GM21528 (cell line): ENCODE measurements at regions not wholly inside any gene's neighbourhood (a gene's known extent, or its start where the extent isn't known, plus 50 kb on each side); places are given as distances from the start of the nearest gene placed in this dataset.

Experiments
- ATAC-seq: cut with Tn5 transposase; IDR thresholded peaks from one replicate; pipeline ENCODE4 v1.9.1; 2021; ENCODE audit warnings: mild to moderate bottlenecking, moderate library complexity; ENCODE audit not compliant: unreplicated experiment, low FRiP score

DNA sequence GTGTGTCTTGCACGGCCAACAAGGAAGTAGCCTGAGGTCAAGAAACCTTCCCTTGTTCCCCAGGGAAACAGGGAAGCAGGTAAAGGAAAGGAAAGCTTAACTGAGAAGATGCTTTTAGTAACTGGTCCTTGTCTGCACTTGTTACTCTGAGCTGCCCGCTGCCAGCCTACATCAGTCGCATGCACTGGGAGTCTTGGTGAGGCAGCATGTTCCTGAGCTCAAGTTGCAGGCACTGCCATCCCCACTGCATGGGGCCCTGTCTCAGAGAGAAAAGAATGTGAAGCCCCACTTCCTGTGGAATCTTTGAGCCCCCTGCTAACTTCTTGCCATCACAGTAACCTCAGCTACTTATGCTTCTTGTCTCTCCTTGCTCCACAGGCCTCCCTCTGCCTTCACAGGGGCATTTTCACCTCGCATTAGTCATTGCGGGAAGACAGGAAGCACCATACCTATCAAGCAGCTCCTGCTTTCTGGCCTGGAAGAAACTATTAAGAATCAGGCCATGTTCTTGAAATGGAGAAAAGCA lies 344.1 kb upstream of the ADAMTSL1 start:
- no peak for ATAC-seq

DNA sequence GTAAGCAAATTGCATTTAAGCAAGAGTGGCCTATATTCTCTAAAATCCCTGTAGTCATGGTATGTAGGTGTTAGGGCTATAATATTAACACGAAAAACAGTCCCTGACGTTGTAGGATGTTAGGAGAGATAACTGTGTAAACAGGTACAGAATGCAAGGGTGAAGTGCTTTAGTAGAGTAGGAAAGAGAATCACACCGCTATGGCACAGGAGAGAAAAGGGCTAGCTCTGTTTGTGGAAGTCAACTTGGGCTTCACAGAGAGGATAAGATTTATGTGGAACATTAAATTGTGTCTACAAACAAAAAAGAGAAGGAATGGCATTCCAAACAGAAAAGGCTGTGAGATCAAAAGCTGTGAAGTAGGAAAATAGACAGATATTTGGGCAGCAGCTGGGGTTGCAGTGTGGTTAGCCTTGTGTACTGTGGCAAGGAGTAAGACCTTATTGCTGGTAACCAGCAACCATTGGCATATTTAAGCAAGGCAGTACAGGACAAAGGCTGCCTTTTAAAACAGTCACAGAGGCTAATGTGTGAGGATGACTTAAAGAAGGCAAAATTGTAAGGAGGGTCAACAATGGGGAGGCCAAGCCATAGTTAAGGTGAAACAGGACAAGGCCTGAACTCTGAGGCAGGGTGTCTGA lies 337.5 kb upstream of the ADAMTSL1 start:
- no peak for ATAC-seq

- ATAC-seq: no peak
Measured at GRCh38 chr9:18137815-18138214, 336.1 kb upstream of the ADAMTSL1 start.

DNA sequence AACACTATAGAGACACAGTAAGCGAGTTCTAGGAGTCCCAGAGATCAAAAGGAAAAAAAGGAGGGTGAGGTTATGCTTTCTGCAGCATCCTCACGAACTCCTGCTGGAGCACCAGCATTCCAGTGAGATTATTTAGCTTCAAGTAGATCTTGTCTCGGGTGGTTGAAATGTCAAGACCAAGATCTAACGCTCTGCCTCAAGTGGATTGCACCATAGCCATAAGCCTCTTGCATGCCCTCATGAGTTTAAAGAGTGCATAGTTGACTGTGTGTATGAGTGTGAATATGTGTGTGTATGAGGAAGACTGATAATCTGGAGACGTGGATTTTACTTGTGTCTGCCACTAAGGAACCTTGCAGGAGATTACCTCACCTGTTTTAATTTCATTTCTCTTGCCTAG lies 335.3 kb upstream of the ADAMTSL1 start:
- ATAC-seq: no peak

- no peak for ATAC-seq
Measured at GRCh38 chr9:18141681-18142080, 332.3 kb upstream of the ADAMTSL1 start.

GRCh38 chr9:18143073-18143745 lies 330.7 kb upstream of the ADAMTSL1 start:
- ATAC-seq: no peak

DNA sequence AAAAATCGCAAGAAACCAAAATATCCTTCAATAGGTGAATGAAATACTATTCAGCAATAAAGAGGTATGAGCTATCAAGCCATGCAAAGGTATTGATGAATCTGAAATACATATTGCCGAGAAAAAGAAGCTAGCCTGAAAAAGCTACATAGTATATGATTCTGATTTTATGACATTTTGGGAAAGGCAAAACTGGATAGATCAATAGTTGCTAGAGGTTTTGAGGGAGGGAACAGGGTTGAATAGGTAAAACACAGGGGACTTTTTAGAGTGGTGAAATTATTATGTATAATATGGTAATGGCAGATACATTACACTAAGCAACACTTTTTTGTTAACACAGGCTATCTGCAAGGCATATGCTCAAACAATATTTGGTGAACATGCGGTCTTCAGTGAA lies 327.6 kb upstream of the ADAMTSL1 start:
- ATAC-seq: no peak

DNA sequence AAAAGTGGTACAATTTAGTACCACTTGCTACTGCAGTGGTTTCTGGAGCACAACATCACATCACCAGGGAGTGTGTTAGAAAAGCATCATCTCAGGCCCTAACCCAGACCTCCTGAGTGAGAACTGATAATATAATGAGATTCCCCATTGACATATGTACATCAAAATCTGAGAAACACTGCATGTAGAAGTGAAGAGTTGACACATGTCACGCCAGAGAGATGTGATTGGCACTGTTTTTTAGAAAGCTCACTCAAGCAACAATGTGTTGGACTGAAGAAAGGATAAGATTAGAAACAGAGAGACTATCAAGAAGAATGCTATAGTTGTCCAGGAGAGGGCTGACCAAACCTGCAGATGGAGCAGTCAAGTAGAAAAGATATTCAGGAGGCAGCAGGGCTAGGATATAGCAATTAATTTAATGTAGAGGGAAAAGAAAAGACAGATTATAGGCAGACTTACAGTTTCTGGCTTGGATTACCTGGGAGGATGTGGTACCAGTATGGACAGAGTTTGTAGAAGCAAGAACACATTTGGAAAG lies 324.4 kb upstream of the ADAMTSL1 start:
- ATAC-seq: no peak

- no peak for ATAC-seq
Measured at GRCh38 chr9:18154661-18155060, 319.3 kb upstream of the ADAMTSL1 start.

DNA sequence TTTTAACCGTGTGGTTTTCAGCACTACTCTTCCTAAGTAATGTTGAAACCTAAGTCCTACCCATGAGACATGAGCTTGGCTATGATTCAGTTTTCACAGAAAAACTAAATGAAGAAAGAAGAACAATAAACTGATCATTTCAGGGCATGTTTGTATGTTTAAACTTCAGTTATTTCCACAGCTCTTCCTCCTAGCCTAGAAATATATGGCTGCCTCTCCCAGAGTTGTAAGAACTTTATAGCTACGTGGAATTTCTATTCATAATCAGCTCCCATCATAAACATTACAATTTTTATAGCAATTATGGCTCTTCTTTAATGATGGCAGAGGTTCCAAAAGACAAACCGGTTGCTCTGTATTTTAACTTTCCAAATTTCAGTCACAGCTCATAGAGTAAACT lies 314.7 kb upstream of the ADAMTSL1 start:
- ATAC-seq: no peak

- no peak for ATAC-seq
Measured at GRCh38 chr9:18163146-18163545, 310.8 kb upstream of the ADAMTSL1 start.

- no peak for ATAC-seq
Measured at GRCh38 chr9:18167733-18168132, 306.2 kb upstream of the ADAMTSL1 start.

GRCh38 chr9:18173923-18174322 lies 300.0 kb upstream of the ADAMTSL1 start:
- ATAC-seq: no peak

DNA sequence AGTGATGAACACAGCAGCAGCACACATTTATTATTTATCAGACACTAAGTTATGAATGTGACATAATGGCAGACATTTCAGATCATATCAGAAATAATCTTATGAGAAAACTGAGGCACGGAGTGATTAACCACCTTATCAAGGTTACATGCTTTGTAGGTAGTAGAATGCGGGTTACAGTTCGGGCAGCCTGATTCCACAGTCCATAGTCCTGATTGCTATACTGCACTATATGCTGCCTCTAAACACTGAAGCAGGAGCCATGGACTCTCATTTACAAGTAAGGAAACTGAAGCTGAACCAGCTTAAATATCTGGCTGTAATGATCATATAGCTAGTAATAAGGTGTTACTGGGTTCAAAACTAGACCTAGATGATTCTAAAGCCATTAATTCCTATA lies 291.3 kb upstream of the ADAMTSL1 start:
- no peak for ATAC-seq

DNA sequence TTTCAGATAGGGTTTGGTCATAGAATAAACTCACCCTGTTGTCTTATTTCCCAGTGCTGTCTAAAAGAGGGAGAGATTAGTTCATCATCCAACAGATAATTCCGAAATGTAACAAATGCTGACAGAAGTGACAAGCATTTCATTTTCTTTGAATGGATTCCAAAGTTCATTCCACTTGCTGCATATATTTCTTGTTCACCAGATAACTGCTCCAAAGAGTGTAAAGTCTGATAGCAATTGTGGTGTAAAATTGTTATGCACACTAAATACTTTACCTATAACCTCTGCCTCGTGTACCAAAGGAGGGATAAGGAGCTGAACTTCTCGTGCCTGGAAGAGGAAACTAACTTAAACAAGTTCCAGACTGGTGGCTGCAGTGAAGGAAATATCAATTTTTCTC lies 290.0 kb upstream of the ADAMTSL1 start:
- ATAC-seq: no peak

GRCh38 chr9:18184401-18184800 lies 289.6 kb upstream of the ADAMTSL1 start:
- ATAC-seq: no peak

DNA sequence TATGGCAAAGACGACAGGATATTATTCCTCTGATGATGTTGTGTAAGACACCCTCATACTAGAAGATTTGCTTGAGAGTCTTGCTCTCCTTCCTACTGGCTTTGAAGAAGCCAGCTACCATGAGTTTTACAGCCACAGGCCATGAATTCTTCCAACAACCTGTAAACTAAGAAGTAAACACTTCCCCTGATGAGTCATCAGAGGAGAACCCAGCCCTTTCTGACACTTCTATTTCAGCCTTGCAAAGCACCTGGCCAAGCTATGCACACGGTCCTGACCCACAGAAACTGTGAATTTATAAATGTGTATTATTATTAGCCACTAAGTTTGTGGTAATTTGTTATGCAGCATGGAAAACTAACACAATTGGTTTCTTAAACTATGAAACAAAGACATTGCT lies 288.8 kb upstream of the ADAMTSL1 start:
- ATAC-seq: no peak

- ATAC-seq: no peak
Measured at GRCh38 chr9:18188971-18189370, 285.0 kb upstream of the ADAMTSL1 start.

DNA sequence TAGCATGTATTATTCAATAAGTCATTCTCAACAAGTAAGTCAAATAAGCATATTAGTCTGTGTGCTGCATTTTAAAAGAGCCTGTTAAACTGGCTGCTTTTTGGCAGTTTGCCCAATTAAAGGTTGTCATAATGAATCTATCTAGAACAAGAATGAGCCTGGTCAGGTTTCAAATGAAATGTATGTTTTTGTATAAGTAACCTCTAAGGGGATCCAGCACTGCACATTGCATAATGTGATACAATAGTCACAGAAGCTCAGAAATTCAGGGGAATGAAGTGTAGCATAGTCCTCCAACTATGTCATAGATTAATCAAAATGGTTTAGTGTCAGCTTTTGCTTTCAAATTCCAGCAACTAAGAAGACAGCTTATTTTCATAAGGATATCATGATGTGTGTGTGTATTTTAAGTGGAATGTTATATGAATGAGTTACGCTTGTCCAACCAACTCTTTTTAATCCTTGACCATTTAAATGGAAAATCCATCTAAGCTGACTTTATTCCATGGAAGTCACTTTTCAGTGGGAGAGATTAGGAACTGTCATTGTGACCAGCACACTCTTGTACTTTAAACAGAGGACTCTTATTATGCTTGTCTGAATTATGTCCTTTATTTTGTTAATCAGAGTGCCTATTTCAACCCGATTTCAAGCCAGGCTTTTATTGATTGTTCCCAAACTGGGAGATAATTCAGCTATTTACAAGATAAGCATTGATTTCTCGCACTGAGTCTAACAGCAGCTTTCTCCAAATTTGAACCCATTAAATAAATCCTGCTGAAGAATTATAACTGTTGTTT lies 283.9 kb upstream of the ADAMTSL1 start:
- ATAC-seq: no peak

- ATAC-seq: no peak
Measured at GRCh38 chr9:18190671-18191374, 283.1 kb upstream of the ADAMTSL1 start.

DNA sequence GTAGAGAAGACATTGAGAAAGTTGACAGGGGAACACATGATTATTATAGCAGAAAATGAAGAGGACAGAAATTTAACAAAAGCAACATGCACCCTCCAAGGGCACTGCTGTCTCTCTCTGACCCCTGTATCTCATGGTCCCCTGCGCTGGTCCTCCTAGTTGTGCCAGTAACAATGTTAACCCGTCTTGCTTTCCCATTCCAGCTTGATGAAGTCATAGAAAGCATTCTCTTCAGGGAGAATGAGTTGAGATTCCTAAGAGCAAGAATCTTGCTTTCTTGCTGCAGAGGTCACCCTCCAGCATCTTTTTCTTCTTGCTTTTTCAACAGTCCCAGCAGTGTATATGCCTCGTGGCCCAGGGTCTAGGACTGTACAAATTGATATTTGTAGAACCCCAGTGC lies 279.6 kb upstream of the ADAMTSL1 start:
- ATAC-seq: no peak
